OCI-LY3 (cell line): ENCODE measurements at regions not wholly inside any gene's neighbourhood (a gene's known extent, or its start where the extent isn't known, plus 50 kb on each side); places are given as distances from the start of the nearest gene placed in this dataset.

ENCODE experiments used
- H2AFZ ChIP-seq: fragments of 200-600, 300-600 bp; shearing (Covaris generic); 2 replicates; pipeline ENCODE4 v1.6.0; 2014; ENCODE audit warnings: antibody characterized with exemption, low read depth, low read length
- H3K27ac ChIP-seq: fragments of 200-600, 300-600 bp; sonication (generic); 2 replicates; pipeline ENCODE4 v1.5.1; 2014; ENCODE audit warnings: mild to moderate bottlenecking, low read length, moderate library complexity, mixed read lengths
- H3K27me3 ChIP-seq: fragments of 200-600, 300-600 bp; sonication (generic); 2 replicates; pipeline ENCODE4 v1.6.1; 2014; ENCODE audit warnings: low read depth, low read length, mixed read lengths
- H3K36me3 ChIP-seq: fragments of 200-600, 300-600 bp; sonication (generic); replicated peaks from 2 replicates; pipeline ENCODE3; 2014; ENCODE audit warnings: low read depth, low read length, mixed read lengths
- H3K4me1 ChIP-seq: fragments of 300-600, 200-600 bp; sonication (generic); 2 replicates; pipeline ENCODE4 v1.6.1; 2014; ENCODE audit warnings: low read length, mixed read lengths
- H3K4me2 ChIP-seq: fragments of 200-600, 300-600 bp; sonication (generic); 2 replicates; pipeline ENCODE4 v1.6.1; 2014; ENCODE audit warnings: low read length, mixed read lengths
- H3K4me3 ChIP-seq: fragments of 300-600, 200-600 bp; sonication (generic); 2 replicates; pipeline ENCODE4 v1.5.1; 2014; ENCODE audit warnings: antibody characterized with exemption, mild to moderate bottlenecking, low read length, moderate library complexity
- H3K79me2 ChIP-seq: fragments of 300-600, 200-600 bp; shearing (Covaris generic); 2 replicates; pipeline ENCODE4 v1.6.1; 2014; ENCODE audit warnings: mild to moderate bottlenecking, low read length, mixed read lengths
- H3K9ac ChIP-seq: fragments of 300-600, 200-600 bp; shearing (Covaris generic); 2 replicates; pipeline ENCODE4 v1.6.0; 2014; ENCODE audit warnings: mild to moderate bottlenecking, low read length, moderate library complexity
- H3K9me3 ChIP-seq: fragments of 200-600, 300-600 bp; shearing (Covaris generic); 2 replicates; pipeline ENCODE4 v1.6.1; 2014; ENCODE audit warnings: low read length, mixed read lengths; ENCODE audit not compliant: insufficient read depth
- H4K20me1 ChIP-seq: fragments of 200-600, 300-600 bp; sonication (generic); 2 replicates; pipeline ENCODE4 v1.6.1; 2016; ENCODE audit warnings: low read length, mixed read lengths; ENCODE audit not compliant: insufficient read depth
- CTCF ChIP-seq: fragments of 200-600, 300-600 bp; sonication (generic); IDR thresholded peaks from 2 replicates; pipeline ENCODE4 v1.5.1; 2014; ENCODE audit warnings: antibody characterized with exemption, low read length, low read depth
- EZH2phosphoT487 ChIP-seq: fragments of 200-600 bp; shearing (Covaris generic); IDR thresholded peaks from 2 replicates; pipeline ENCODE4 v1.6.1; 2018; ENCODE audit warnings: antibody characterized with exemption, mixed run types, low read depth

GRCh38 chr12:46499901-46500300 lies 127.3 kb upstream of the SLC38A2 start:
- peaks cover 5% of the 10 kb centered on the region for H3K36me3 ChIP-seq
- H3K4me1 ChIP-seq: no peaks in the 10 kb centered on the region
- H3K4me2 ChIP-seq: no peak overlapping the region

GRCh38 chr12:46499226-46499625 lies 126.7 kb upstream of the SLC38A2 start:
- TF ChIP-seq CTCF (no peak), EZH2phosphoT487 (no peak)
- Histone ChIP-seq H3K79me2 (no peaks in the 10 kb centered on the region), H3K4me3 (no peak overlapping the region), H3K36me3 (peaks cover 5% of the 10 kb centered on the region), H3K27me3 (no peaks in the 10 kb centered on the region), H3K27ac (no peak overlapping the region), H3K9ac (no peak overlapping the region), H4K20me1 (no peaks in the 10 kb centered on the region), H3K9me3 (peaks cover 4% of the 10 kb centered on the region), H3K4me2 (no peak overlapping the region), H3K4me1 (no peaks in the 10 kb centered on the region), H2AFZ (no peak overlapping the region)

More at GRCh38 chr12:46499901-46500300, 127.3 kb upstream of the SLC38A2 start:
- TF ChIP-seq CTCF (no peak), EZH2phosphoT487 (no peak)
- Histone ChIP-seq H2AFZ (no peak overlapping the region), H3K27me3 (no peaks in the 10 kb centered on the region), H4K20me1 (no peaks in the 10 kb centered on the region), H3K4me3 (no peak overlapping the region), H3K9me3 (peaks cover 4% of the 10 kb centered on the region), H3K9ac (no peak overlapping the region), H3K27ac (no peak overlapping the region), H3K79me2 (no peaks in the 10 kb centered on the region)

GRCh38 chr12:46497739-46498138 lies 125.2 kb upstream of the SLC38A2 start:
- no peaks in the 10 kb centered on the region for H3K27me3 ChIP-seq
- no peak overlapping the region for H3K27ac ChIP-seq
- TF ChIP-seq CTCF (no peak), EZH2phosphoT487 (no peak)

GRCh38 chr12:46494424-46494823 lies 121.9 kb upstream of the SLC38A2 start:
- Histone ChIP-seq H3K4me1 (no peaks in the 10 kb centered on the region), H3K36me3 (no peaks in the 10 kb centered on the region), H2AFZ (no peak overlapping the region), H3K4me3 (no peak overlapping the region), H3K27ac (no peak overlapping the region), H3K9ac (no peak overlapping the region), H4K20me1 (no peaks in the 10 kb centered on the region), H3K27me3 (no peaks in the 10 kb centered on the region), H3K9me3 (no peaks in the 10 kb centered on the region), H3K4me2 (no peak overlapping the region), H3K79me2 (no peaks in the 10 kb centered on the region)
- TF ChIP-seq CTCF: no peak
- no peak for TF ChIP-seq EZH2phosphoT487

More at GRCh38 chr12:46497739-46498138, 125.2 kb upstream of the SLC38A2 start:
- no peak overlapping the region for H2AFZ ChIP-seq
- H3K4me1 ChIP-seq: no peaks in the 10 kb centered on the region
- H4K20me1 ChIP-seq: no peaks in the 10 kb centered on the region
- H3K9ac ChIP-seq: no peak overlapping the region
- H3K36me3 ChIP-seq: peaks cover 5% of the 10 kb centered on the region
- no peaks in the 10 kb centered on the region; the same call in none of the 2 replicates for H3K9me3 ChIP-seq
- H3K4me3 ChIP-seq: no peak overlapping the region
- no peak overlapping the region for H3K4me2 ChIP-seq
- no peaks in the 10 kb centered on the region for H3K79me2 ChIP-seq
